ENCODE measurements at regions not wholly inside any gene's neighbourhood (a gene's known extent, or its start where the extent isn't known, plus 50 kb on each side); places are given as distances from the start of the nearest gene placed in this dataset.

GRCh38 chr2:238667008-238667407 is 180.9 kb upstream of the TWIST2 start:
- TF ChIP-seq EZH2 (IDR thresholded peaks at IDR 0.05; ENCODE audit: low read length, missing control alignments) = no peak
- Histone ChIP-seq H3K4me2 (ENCODE audit: extremely low read depth, insufficient read depth, low read length) (no peak overlapping the region), H3K36me3 (ENCODE audit: control insufficient read depth, insufficient read depth, low read length) (no peaks in the 10 kb centered on the region), H3K4me3 (replicated peaks in 1 of 4; ENCODE audit: control extremely low read depth in 1 of 4, insufficient read depth in 1 of 4, low read depth in 3 of 4, low read length in 4 of 4) (no peak overlapping the region), H3K9me3 (ENCODE audit: control insufficient read depth, insufficient read depth, low read depth, low read length) (no peaks in the 10 kb centered on the region), H4K20me1 (ENCODE audit: control insufficient read depth, extremely low read depth, insufficient read depth, low read length) (no peaks in the 10 kb centered on the region), H2AFZ (ENCODE audit: low read length) (no peak overlapping the region), H3K27me3 (ENCODE audit: control insufficient read depth, insufficient read depth, low read length) (no peaks in the 10 kb centered on the region), H3K27ac (ENCODE audit: insufficient read depth, low read length) (no peak overlapping the region), H3K9ac (ENCODE audit: insufficient read depth, low read length) (no peak overlapping the region), H3K79me2 (ENCODE audit: control insufficient read depth, insufficient read depth, low read length) (no peaks in the 10 kb centered on the region), H3K4me1 (ENCODE audit: control insufficient read depth, extremely low read depth, insufficient read depth, low read length) (no peaks in the 10 kb centered on the region)
- no peak for DNase-seq (ENCODE audit: low read depth in 2 of 2)

- TF ChIP-seq CTCF (conservative IDR thresholded peaks at IDR 0.05 in 1 of 2, IDR thresholded peaks at IDR 0.05 in 1 of 2; ENCODE audit: low read depth in 1 of 2, low read length in 2 of 2) (no peak), EZH2 (IDR thresholded peaks at IDR 0.05; ENCODE audit: low read length, missing control alignments) (no peak)
- no peak overlapping the region for H3K4me2 ChIP-seq (ENCODE audit: extremely low read depth, insufficient read depth, low read length)
- no peaks in the 10 kb centered on the region for H3K79me2 ChIP-seq (ENCODE audit: control insufficient read depth, insufficient read depth, low read length)
- no peaks in the 10 kb centered on the region for H3K9me3 ChIP-seq (ENCODE audit: control insufficient read depth, insufficient read depth, low read depth, low read length)
- peak in 1 of 2 donors; percentile 17 for DNase-seq (ENCODE audit: low read depth in 2 of 2)
- H3K4me3 ChIP-seq (replicated peaks in 1 of 4; ENCODE audit: control extremely low read depth in 1 of 4, insufficient read depth in 1 of 4, low read depth in 3 of 4, low read length in 4 of 4) = no peak overlapping the region
- H3K4me1 ChIP-seq (ENCODE audit: control insufficient read depth, extremely low read depth, insufficient read depth, low read length) = no peaks in the 10 kb centered on the region
- H4K20me1 ChIP-seq (ENCODE audit: control insufficient read depth, extremely low read depth, insufficient read depth, low read length) = no peaks in the 10 kb centered on the region
- H3K27ac ChIP-seq (ENCODE audit: insufficient read depth, low read length) = no peak overlapping the region
- H3K27me3 ChIP-seq (ENCODE audit: control insufficient read depth, insufficient read depth, low read length) = no peaks in the 10 kb centered on the region
- H2AFZ ChIP-seq (ENCODE audit: low read length) = no peak overlapping the region
- no peaks in the 10 kb centered on the region for H3K36me3 ChIP-seq (ENCODE audit: control insufficient read depth, insufficient read depth, low read length)
- H3K9ac ChIP-seq (ENCODE audit: insufficient read depth, low read length) = no peak overlapping the region
These were observed 180.2 kb upstream of the TWIST2 start for GRCh38 chr2:238667639-238668038.

- Histone ChIP-seq H2AFZ (ENCODE audit: low read length) (no peak overlapping the region), H4K20me1 (ENCODE audit: control insufficient read depth, extremely low read depth, insufficient read depth, low read length) (no peaks in the 10 kb centered on the region), H3K4me3 (replicated peaks in 1 of 4; ENCODE audit: control extremely low read depth in 1 of 4, insufficient read depth in 1 of 4, low read depth in 3 of 4, low read length in 4 of 4) (no peak overlapping the region), H3K9me3 (ENCODE audit: control insufficient read depth, insufficient read depth, low read depth, low read length) (no peaks in the 10 kb centered on the region), H3K4me1 (ENCODE audit: control insufficient read depth, extremely low read depth, insufficient read depth, low read length) (no peaks in the 10 kb centered on the region), H3K79me2 (ENCODE audit: control insufficient read depth, insufficient read depth, low read length) (no peaks in the 10 kb centered on the region), H3K36me3 (ENCODE audit: control insufficient read depth, insufficient read depth, low read length) (no peaks in the 10 kb centered on the region), H3K4me2 (ENCODE audit: extremely low read depth, insufficient read depth, low read length) (no peak overlapping the region), H3K27me3 (ENCODE audit: control insufficient read depth, insufficient read depth, low read length) (no peaks in the 10 kb centered on the region), H3K9ac (ENCODE audit: insufficient read depth, low read length) (no peak overlapping the region), H3K27ac (ENCODE audit: insufficient read depth, low read length) (no peak overlapping the region)
- TF ChIP-seq EZH2 (IDR thresholded peaks at IDR 0.05; ENCODE audit: low read length, missing control alignments) = no peak
- TF ChIP-seq CTCF (conservative IDR thresholded peaks at IDR 0.05 in 1 of 2, IDR thresholded peaks at IDR 0.05 in 1 of 2; ENCODE audit: low read depth in 1 of 2, low read length in 2 of 2) = no peak
- DNase-seq (ENCODE audit: low read depth in 2 of 2) = no peak
These were observed 179.5 kb upstream of the TWIST2 start for GRCh38 chr2:238668426-238668825.

All from fibroblast of lung (primary cell).